AG09319 (cell line): ENCODE measurements at regions not wholly inside any gene's neighbourhood (a gene's known extent, or its start where the extent isn't known, plus 50 kb on each side); places are given as distances from the start of the nearest gene placed in this dataset.
"Not testable (repeated sequence)": the region's sequence is repeated elsewhere in the genome, so short reads cannot be mapped to it uniquely, and the experiment has no call there.

ENCODE experiments used
- DNase-seq: peaks from one replicate; pipeline ENCODE4 v3.0.0-alpha.2; 2010; ENCODE audit warnings: low read depth; ENCODE audit errors: extremely low read depth
- CTCF ChIP-seq: IDR thresholded peaks from 2 replicates; pipeline ENCODE4 v1.5.1; 2011; ENCODE audit warnings: low read depth, mild to moderate bottlenecking, inconsistent platforms, low read length, moderate library complexity

GRCh38 chr12:67788118-67788517 is 139.6 kb downstream of the DYRK2 start:
- no peak for TF ChIP-seq CTCF

GRCh38 chr12:67789266-67789665 is 140.7 kb downstream of the DYRK2 start:
- no peak for TF ChIP-seq CTCF
- DNase-seq, result no peak

More at GRCh38 chr12:67788118-67788517, 139.6 kb downstream of the DYRK2 start:
- DNase-seq, result no peak

GRCh38 chr12:67790660-67791059 is 142.1 kb downstream of the DYRK2 start:
- no peak for TF ChIP-seq CTCF
- no peak for DNase-seq

- not testable (repeated sequence) for DNase-seq
Measured at GRCh38 chr12:67791362-67791761, 142.8 kb downstream of the DYRK2 start.

- no peak for DNase-seq
- no peak for TF ChIP-seq CTCF
Measured at GRCh38 chr12:67792185-67792584, 143.6 kb downstream of the DYRK2 start.

GRCh38 chr12:67794161-67794560 is 145.6 kb downstream of the DYRK2 start:
- no peak for TF ChIP-seq CTCF
- no peak for DNase-seq

- DNase-seq, result no peak
- TF ChIP-seq CTCF, result no peak
Measured at GRCh38 chr12:67795236-67795635, 146.7 kb downstream of the DYRK2 start.

GRCh38 chr12:67797185-67797741 is 148.7 kb downstream of the DYRK2 start:
- TF ChIP-seq CTCF, result no peak
- peak; percentile 36 for DNase-seq
